Retina (tissue), 1 donor: ENCODE measurements at regions not wholly inside any gene's neighbourhood (a gene's known extent, or its start where the extent isn't known, plus 50 kb on each side); places are given as distances from the start of the nearest gene placed in this dataset.
"Not testable (repeated sequence)": the region's sequence is repeated elsewhere in the genome, so short reads cannot be mapped to it uniquely, and the experiment has no call there.

Experiments
- DNase-seq: peaks from one replicate; pipeline ENCODE4 v3.0.0-alpha.2; 2016

- DNase-seq, result no peak
Observed at GRCh38 chr7:32221736-32222135, 151.5 kb upstream of the PDE1C start.

GRCh38 chr7:32221056-32221455 lies 150.8 kb upstream of the PDE1C start:
- no peak for DNase-seq

GRCh38 chr7:32219831-32220230 lies 149.6 kb upstream of the PDE1C start:
- not testable (repeated sequence) for DNase-seq

GRCh38 chr7:32219416-32219815 lies 149.2 kb upstream of the PDE1C start:
- DNase-seq, result no peak

- peak; percentile 71 for DNase-seq
Observed at GRCh38 chr7:32218741-32219288, 148.6 kb upstream of the PDE1C start.

- peak; percentile 83 for DNase-seq
Observed at GRCh38 chr7:32218154-32218467, 147.9 kb upstream of the PDE1C start.

GRCh38 chr7:32217341-32218153 lies 147.3 kb upstream of the PDE1C start:
- DNase-seq, result peak; percentile 11

- no peak for DNase-seq
Observed at GRCh38 chr7:32216759-32217158, 146.6 kb upstream of the PDE1C start.

GRCh38 chr7:32215697-32216096 lies 145.5 kb upstream of the PDE1C start:
- peak; percentile 2 for DNase-seq

- peak; percentile 0 for DNase-seq
Observed at GRCh38 chr7:32214913-32215312, 144.7 kb upstream of the PDE1C start.

GRCh38 chr7:32212321-32212720 lies 142.1 kb upstream of the PDE1C start:
- DNase-seq, result peak; percentile 1

GRCh38 chr7:32206987-32207386 lies 136.8 kb upstream of the PDE1C start:
- DNase-seq, result peak; percentile 40

- no peak for DNase-seq
Observed at GRCh38 chr7:32206488-32206887, 136.3 kb upstream of the PDE1C start.

- DNase-seq, result peak; percentile 3
Observed at GRCh38 chr7:32205298-32205824, 135.2 kb upstream of the PDE1C start.

GRCh38 chr7:32204361-32205018 lies 134.3 kb upstream of the PDE1C start:
- peak; percentile 74 for DNase-seq

GRCh38 chr7:32200646-32201045 lies 130.4 kb upstream of the PDE1C start:
- no peak for DNase-seq

- no peak for DNase-seq
Observed at GRCh38 chr7:32194537-32194936, 124.3 kb upstream of the PDE1C start.

- DNase-seq, result no peak
Observed at GRCh38 chr7:32191305-32191704, 121.1 kb upstream of the PDE1C start.

- no peak for DNase-seq
Observed at GRCh38 chr7:32179567-32179966, 109.4 kb upstream of the PDE1C start.

- no peak for DNase-seq
Observed at GRCh38 chr7:32178677-32179366, 108.6 kb upstream of the PDE1C start.

GRCh38 chr7:32177232-32177631 lies 107.0 kb upstream of the PDE1C start:
- DNase-seq, result no peak

GRCh38 chr7:32175099-32175498 lies 104.9 kb upstream of the PDE1C start:
- no peak for DNase-seq

- no peak for DNase-seq
Observed at GRCh38 chr7:32171248-32171647, 101.0 kb upstream of the PDE1C start.
